GM12891 (cell line): ENCODE measurements at regions not wholly inside any gene's neighbourhood (a gene's known extent, or its start where the extent isn't known, plus 50 kb on each side); places are given as distances from the start of the nearest gene placed in this dataset.

Experiments used
- DNase-seq: peaks from one replicate; pipeline ENCODE4 v3.0.0; 2011; ENCODE audit warnings: low spot score; ENCODE audit not compliant: insufficient read length
- FAIRE-seq: peaks from 2 replicates; lab custom pipeline; 2011; peaks lifted over from hg19 to GRCh38; lab: Jason Lieb, UNC
- PAX5 ChIP-seq: IDR thresholded peaks from 2 replicates; pipeline ENCODE4 v1.6.1; 2011; ENCODE audit warnings: low read length, moderate library complexity, mild to moderate bottlenecking; ENCODE audit not compliant: insufficient read depth, severe bottlenecking
- POLR2A ChIP-seq: IDR thresholded peaks from 2 replicates; pipeline ENCODE4 v1.6.1; 2011; ENCODE audit warnings: low read depth, low read length, control low read depth
- POLR2AphosphoS5 ChIP-seq: IDR thresholded peaks from 2 replicates; pipeline ENCODE4 v1.6.1; 2011; ENCODE audit warnings: low read depth, low read length, control low read depth
- POU2F2 ChIP-seq: IDR thresholded peaks from 2 replicates; pipeline ENCODE4 v1.6.1; 2011; ENCODE audit warnings: low read depth, mild to moderate bottlenecking, control low read depth, low read length, moderate library complexity
- SPI1 ChIP-seq: IDR thresholded peaks from 2 replicates; pipeline ENCODE4 v1.6.1; 2011; ENCODE audit warnings: low read depth, low read length, control low read depth
- TAF1 ChIP-seq: IDR thresholded peaks from 2 replicates; pipeline ENCODE4 v1.6.1; 2011; ENCODE audit warnings: low read depth, low read length, control low read depth

DNA sequence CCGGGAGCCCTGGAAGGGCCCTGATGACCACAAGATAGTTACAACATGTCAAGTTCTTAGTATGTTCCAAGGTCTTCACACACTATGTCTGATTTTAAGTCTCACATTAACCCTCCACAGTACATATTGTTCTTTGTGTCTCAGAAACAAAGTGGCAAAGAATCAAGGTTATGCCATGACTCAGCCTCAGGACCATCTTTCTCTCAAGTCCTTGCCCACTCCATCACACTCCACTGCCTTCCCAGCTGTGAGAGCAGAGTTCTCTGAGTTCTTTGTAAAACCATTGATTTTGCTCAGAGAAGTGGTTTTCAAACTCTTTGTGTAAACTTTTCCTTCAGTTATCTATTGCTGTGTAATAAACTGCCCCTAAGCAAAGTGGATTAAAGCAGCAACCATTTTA is 67.9 kb upstream of the C3orf80 start:
- DNase-seq (no peak), FAIRE-seq (no peak)
- no peak for TF ChIP-seq TAF1

DNA sequence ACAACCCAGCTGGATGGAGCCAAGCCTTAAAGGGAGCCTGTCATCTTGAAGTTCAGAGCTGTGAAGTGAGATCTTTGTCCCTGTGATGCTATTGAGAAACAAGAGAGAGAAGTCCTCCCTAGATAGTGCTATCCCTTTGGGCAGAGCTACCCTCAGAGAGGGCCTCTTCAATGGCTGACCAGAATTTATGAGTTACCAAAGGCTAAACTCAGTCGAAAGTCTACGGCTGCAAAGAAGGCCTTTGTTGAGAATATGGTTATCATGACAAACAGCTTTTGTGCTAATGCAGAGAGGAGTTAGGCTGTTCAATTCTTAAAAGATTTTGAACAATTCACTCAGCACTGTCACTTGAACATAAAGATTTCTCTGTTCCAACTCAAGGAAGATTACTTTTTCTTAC is 65.9 kb upstream of the C3orf80 start:
- DNase-seq = no peak
- no peak for FAIRE-seq
- TF ChIP-seq PAX5 (no peak), POLR2AphosphoS5 (no peak)

DNA sequence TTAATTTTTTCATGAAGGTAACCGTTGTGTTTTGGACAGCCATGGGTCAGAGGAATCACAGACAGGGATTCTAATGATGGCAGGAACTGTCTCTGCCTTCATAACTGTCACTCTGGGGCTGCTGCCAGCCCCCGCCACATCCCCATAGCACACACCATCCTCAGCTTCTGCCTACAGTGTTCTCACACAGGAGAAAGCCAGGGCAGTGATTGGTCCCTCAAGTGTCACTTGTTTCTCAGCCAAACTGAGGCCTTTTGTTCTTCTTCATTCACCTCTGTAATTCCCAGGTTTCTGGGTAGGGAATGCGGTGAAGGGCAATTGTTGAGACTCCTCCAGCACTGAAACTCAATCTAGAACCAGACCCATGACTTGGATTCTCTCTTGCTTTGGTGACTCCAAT is 65.4 kb upstream of the C3orf80 start:
- DNase-seq = no peak
- TF ChIP-seq TAF1 = no peak
- TF ChIP-seq POLR2A = no peak
- no peak for TF ChIP-seq POU2F2
- FAIRE-seq = no peak

DNA sequence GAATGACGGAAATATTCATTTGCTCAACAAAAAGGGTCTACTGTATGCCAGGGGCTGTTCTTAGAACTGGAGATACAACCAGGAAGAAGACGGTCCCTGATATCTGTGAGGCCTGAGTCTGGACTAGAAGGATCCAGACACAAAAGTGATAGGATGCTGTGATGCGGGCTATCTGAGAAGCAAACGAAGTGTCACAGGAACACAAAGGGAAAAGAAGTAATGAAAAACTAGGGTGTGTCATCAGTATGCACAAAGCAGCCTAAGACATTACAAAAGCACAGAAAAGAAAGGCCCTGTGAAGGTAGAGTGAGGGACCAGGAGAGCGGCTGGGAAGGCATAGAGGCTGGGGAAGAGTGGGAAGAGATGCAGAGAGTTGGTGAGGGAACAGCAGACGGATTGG is 63.3 kb upstream of the C3orf80 start:
- no peak for FAIRE-seq
- no peak for DNase-seq
- TF ChIP-seq POLR2AphosphoS5 = no peak

DNA sequence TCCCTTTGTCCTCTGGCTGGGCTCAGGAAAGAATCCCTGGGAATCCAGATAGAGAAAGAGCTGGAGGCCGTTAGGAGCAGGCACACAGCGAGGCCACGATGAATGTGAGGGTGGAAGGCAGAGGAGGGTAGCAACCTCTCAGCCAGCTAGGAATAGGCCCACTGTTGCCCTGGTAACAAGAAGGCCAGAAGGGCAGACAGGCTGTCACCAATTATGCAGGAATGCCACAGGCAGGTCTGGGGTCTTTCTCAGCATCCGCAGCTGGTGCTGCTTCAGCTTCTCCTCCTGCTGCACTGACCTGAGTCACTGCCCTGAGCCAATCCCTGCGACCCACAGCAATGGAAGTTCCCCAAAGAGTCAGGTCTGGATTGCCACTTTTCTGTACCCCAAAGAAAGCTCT is 62.8 kb upstream of the C3orf80 start:
- FAIRE-seq (no peak), DNase-seq (no peak)
- no peak for TF ChIP-seq POU2F2

DNA sequence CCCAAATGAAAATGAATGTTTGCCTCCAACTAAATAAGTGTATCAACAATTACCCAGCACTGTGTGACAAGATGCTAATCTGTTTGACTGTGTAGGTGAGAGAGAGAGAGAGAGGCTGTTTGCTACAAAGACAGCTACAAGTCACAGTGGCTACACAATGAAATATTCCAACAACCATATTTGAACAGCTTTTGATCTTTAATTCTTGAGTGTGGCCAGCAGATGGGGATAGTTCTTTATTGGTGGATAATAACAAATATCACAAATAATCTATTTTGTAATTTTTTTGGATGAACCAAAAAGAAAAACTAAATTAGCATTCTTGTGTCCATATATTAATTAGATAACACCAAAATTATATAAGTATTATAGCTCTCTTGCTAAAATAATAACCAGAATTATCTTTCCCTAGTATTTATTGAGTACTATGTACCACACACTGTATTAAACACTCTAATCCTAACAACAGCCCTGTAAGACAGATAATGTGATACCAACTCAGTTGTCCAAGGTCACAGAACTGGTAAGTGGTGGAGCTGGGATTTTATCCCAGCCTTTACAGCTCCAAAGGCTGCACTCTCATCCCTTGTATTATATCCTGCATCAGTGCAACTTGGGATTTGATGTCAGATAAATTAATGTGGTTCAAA is 61.9 kb upstream of the C3orf80 start:
- DNase-seq (no peak), FAIRE-seq (peak; percentile 60)
- TF ChIP-seq PAX5 (no peak), POLR2A (no peak), SPI1 (no peak), POLR2AphosphoS5 (no peak)

DNA sequence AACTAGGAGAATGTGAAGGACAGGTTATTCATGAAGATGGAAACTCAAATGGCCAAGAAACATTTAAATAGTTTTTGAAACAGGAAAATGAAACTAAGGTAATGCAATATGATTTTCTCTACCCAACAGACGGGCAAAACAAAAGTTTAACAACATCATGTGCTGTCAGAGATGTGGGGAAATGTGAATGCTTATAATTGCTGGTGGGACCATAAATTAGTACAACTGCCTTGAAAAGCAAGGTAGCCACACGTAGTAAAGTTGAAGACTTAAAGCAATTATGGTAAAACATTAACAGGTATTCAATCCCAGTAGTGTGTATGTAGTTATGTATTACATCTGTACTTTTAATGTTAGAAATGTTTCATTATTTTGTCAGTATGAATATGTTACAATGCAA is 57.0 kb upstream of the C3orf80 start:
- TF ChIP-seq POU2F2 = no peak
- TF ChIP-seq SPI1 = no peak
- TF ChIP-seq POLR2A = no peak
- no peak for TF ChIP-seq TAF1
- no peak for TF ChIP-seq POLR2AphosphoS5
- TF ChIP-seq PAX5 = no peak
- DNase-seq (no peak), FAIRE-seq (no peak)

DNA sequence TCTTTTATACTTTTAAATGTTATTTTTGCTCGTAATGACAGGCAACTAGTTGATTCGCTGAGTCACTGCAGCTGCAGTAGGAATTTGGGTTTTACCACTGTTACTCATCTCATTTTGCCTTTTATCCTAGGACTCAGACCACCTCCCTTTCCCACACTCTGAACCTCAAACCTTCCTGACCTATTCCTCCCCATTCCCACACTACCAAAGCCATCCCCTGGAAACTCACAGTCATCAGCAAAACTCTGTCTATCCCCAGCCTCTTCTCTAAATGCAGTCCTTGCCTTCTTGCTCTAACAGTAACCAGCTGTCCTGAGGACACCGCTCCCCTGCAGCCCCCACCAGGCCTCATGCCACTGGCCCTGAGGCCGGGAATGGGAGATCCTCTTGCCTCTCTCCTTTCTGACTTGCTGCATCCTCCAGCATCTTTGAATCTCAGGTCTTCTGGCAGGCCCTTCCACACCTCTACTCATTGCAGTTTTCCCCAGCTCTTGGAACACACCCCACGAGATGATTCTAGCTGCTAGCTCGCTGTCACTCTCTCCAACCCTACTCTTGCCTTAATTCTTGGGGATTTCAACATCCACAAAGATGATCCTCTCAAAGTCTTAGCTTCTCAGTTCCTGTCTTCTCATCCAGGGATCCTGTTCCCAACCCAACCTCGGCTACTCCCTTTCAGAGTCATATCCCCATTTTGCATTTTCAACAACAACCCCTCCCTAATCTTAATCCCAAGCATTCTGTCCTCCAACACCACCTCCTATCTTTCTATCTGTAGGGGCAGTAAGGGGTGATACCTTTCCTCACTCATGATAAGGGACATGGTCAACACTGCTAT is 55.9 kb upstream of the C3orf80 start:
- TF ChIP-seq POLR2A (no peak), PAX5 (no peak), SPI1 (no peak), POU2F2 (no peak), TAF1 (no peak), POLR2AphosphoS5 (no peak)
- DNase-seq (no peak), FAIRE-seq (no peak)

DNA sequence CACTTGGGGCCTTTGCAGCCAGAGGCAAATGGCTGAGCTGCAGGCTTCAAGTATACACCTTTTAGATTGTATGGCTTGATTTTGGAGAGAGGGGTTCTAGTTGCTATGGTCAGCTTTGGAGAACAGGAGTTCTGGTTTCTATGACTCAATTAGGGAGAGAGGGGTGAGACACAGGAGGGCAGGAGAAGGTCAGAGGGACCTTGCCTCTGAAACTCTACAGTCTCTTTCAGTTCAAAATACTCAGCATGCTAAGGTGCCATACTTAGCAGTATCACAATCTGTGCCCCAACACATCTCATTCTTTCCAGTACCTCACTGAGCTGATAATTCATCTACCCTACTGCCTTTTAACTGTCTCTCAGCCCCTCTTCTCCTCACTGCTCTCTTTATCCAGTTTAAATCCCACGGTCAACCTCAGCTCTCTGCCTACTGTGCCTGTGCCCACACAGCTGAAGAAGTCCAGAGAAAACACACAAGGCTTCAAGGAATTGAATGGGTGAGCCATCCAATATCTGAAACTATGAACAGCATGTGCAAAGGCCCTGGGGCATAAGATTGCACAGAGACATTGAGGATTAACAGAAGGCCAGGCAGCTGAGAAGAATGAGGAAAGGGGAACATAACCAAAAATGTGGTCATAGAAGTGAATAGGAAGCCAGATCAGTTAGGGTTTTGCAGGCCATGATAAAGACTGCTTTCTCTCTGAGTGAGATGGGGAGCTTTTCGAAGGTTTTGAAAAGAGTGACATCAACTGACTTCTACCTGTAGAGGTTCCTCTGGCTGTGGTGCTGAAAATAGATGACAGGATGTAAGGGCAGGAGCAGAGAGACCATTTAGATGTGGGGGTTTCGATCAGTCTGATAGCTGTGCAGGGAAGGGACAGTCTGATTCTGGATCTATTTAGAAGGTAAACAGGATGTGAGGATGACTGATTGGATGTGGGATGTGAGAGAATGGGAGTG is 54.5 kb upstream of the C3orf80 start:
- no peak for DNase-seq
- TF ChIP-seq TAF1 = no peak
- TF ChIP-seq POLR2AphosphoS5 = no peak
- TF ChIP-seq POU2F2 = no peak
- no peak for TF ChIP-seq POLR2A
- peak; percentile 13; the same call in 1 of the 2 replicates for TF ChIP-seq SPI1
- no peak for TF ChIP-seq PAX5
- peak; percentile 73 for FAIRE-seq

DNA sequence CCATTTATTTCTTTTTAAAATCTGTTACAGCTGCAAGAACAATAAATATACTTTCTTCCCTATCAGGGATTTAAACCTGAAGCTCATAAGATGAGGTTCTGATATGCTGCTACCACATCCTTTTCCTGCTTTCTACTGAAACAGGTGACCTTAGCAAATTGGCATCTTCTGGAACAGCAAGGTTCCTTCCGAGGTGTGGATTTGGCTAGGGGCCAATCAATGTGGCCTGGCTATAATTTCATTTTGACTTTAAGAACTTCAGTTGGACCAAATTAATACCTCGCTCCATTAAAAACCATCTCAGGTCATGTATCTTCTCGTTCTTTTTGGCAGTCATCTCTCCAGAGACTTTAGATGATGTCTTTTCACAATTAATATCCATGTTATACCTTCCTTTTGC is 53.4 kb upstream of the C3orf80 start:
- FAIRE-seq (no peak), DNase-seq (no peak)
- TF ChIP-seq SPI1 (no peak), POU2F2 (no peak), TAF1 (no peak), PAX5 (no peak), POLR2AphosphoS5 (no peak), POLR2A (no peak)
